Activated CD8-positive, alpha-beta T cell treated with anti-CD3 and anti-CD28 coated beads for 36 hours (primary cell): ENCODE measurements at regions not wholly inside any gene's neighbourhood (a gene's known extent, or its start where the extent isn't known, plus 50 kb on each side); places are given as distances from the start of the nearest gene placed in this dataset.

Experiments
- ATAC-seq: fragments of 200-7000 bp; cut with Tn5 transposase; one replicate; pipeline ENCODE4 v1.10.0; 2021; ENCODE audit warnings: mild to moderate bottlenecking, moderate library complexity
- CTCF ChIA-PET: fragments of 350-600 bp; sonication (Branson Sonifier 250); formaldehyde crosslinking; loops from one replicate; lab custom pipeline; 2021; ENCODE audit warnings: antibody characterized with exemption; lab: Charles Lee
- POLR2A ChIA-PET: fragments of 350-600 bp; sonication (Branson Sonifier 250); formaldehyde crosslinking; loops from one replicate; lab custom pipeline; 2021; ENCODE audit warnings: antibody characterized with exemption; lab: Charles Lee
- DNase-seq: peaks from one replicate; pipeline ENCODE4 v3.0.0-alpha.2; 2020
- H3K27ac Mint-ChIP-seq: one replicate; pipeline ENCODE4 v1.8.0; 2021; ENCODE audit warnings: mild to moderate bottlenecking, mixed read lengths
- H3K27me3 Mint-ChIP-seq: one replicate; pipeline ENCODE4 v1.8.0; 2021; ENCODE audit warnings: mixed read lengths
- H3K36me3 Mint-ChIP-seq: one replicate; pipeline ENCODE4 v1.8.0; 2021; ENCODE audit warnings: low read depth, mixed read lengths
- H3K4me1 Mint-ChIP-seq: one replicate; pipeline ENCODE4 v1.8.0; 2021; ENCODE audit warnings: low read depth, mixed read lengths
- H3K4me3 Mint-ChIP-seq: one replicate; pipeline ENCODE4 v1.8.0; 2021; ENCODE audit warnings: mild to moderate bottlenecking, moderate library complexity, mixed read lengths
- H3K9me3 Mint-ChIP-seq: one replicate; pipeline ENCODE4 v1.8.0; 2021; ENCODE audit warnings: mixed read lengths
- CTCF ChIP-seq: fragments of 200-600 bp; IDR thresholded peaks from one replicate; pipeline ENCODE4 v1.8.0; 2022; ENCODE audit warnings: antibody characterized with exemption, mild to moderate bottlenecking
- intact Hi-C: fragments of 100-400 bp; cut with micrococcal nuclease; formaldehyde crosslinking; loops from one replicate; pipeline ENCODE4 v1.10.0; 2022

GRCh38 chr1:190595438-190595837 is 117.8 kb upstream of the BRINP3 start:
- TF ChIP-seq CTCF = no peak
- ChIA-PET POLR2A (no interaction called here), CTCF (no interaction called here)
- no peak overlapping the region for H3K27ac Mint-ChIP-seq
- H3K4me3 Mint-ChIP-seq = no peak overlapping the region
- ATAC-seq (no peak), DNase-seq (no peak)
- intact Hi-C loops = no loop called here
- H3K27me3 Mint-ChIP-seq = no peaks in the 10 kb centered on the region
- H3K4me1 Mint-ChIP-seq = no peaks in the 10 kb centered on the region
- no peaks in the 10 kb centered on the region for H3K36me3 Mint-ChIP-seq
- peaks cover 7% of the 10 kb centered on the region for H3K9me3 Mint-ChIP-seq

- H3K9me3 Mint-ChIP-seq = peaks cover 7% of the 10 kb centered on the region
- no peaks in the 10 kb centered on the region for H3K27me3 Mint-ChIP-seq
- H3K4me3 Mint-ChIP-seq = no peak overlapping the region
- CTCF ChIA-PET = no interaction called here
- intact Hi-C loops = no loop called here
- POLR2A ChIA-PET = no interaction called here
- no peak for DNase-seq
- H3K36me3 Mint-ChIP-seq = no peaks in the 10 kb centered on the region
- no peaks in the 10 kb centered on the region for H3K4me1 Mint-ChIP-seq
- H3K27ac Mint-ChIP-seq = no peak overlapping the region
- TF ChIP-seq CTCF = no peak
- no peak for ATAC-seq
These were observed 119.6 kb upstream of the BRINP3 start for GRCh38 chr1:190597294-190597693.

GRCh38 chr1:190599670-190600069 is 122.0 kb upstream of the BRINP3 start:
- Mint-ChIP-seq H3K36me3 (no peaks in the 10 kb centered on the region), H3K27ac (no peak overlapping the region), H3K9me3 (peaks cover 6% of the 10 kb centered on the region), H3K4me3 (no peak overlapping the region), H3K27me3 (no peaks in the 10 kb centered on the region), H3K4me1 (no peaks in the 10 kb centered on the region)
- ChIA-PET CTCF (no interaction called here), POLR2A (no interaction called here)
- no peak for ATAC-seq
- intact Hi-C loops = no loop called here
- no peak for TF ChIP-seq CTCF
- no peak for DNase-seq

- ChIA-PET POLR2A (no interaction called here), CTCF (no interaction called here)
- no peak for ATAC-seq
- Mint-ChIP-seq H3K27me3 (no peaks in the 10 kb centered on the region), H3K36me3 (no peaks in the 10 kb centered on the region), H3K4me1 (no peaks in the 10 kb centered on the region), H3K9me3 (peaks cover 4% of the 10 kb centered on the region), H3K27ac (no peak overlapping the region), H3K4me3 (no peak overlapping the region)
- TF ChIP-seq CTCF = no peak
- intact Hi-C loops = no loop called here
- no peak for DNase-seq
These were observed 124.7 kb upstream of the BRINP3 start for GRCh38 chr1:190602325-190602724.

- Mint-ChIP-seq H3K36me3 (no peaks in the 10 kb centered on the region), H3K27ac (no peak overlapping the region), H3K4me1 (no peaks in the 10 kb centered on the region), H3K4me3 (no peak overlapping the region), H3K27me3 (no peaks in the 10 kb centered on the region), H3K9me3 (peaks cover 6% of the 10 kb centered on the region)
- ChIA-PET CTCF (no interaction called here), POLR2A (no interaction called here)
- TF ChIP-seq CTCF = no peak
- intact Hi-C loops = no loop called here
- ATAC-seq = no peak
- no peak for DNase-seq
These were observed 130.6 kb upstream of the BRINP3 start for GRCh38 chr1:190608282-190608681.
